GM19397 (cell line): ENCODE measurements at regions not wholly inside any gene's neighbourhood (a gene's known extent, or its start where the extent isn't known, plus 50 kb on each side); places are given as distances from the start of the nearest gene placed in this dataset.
"Not testable (repeated sequence)": the region's sequence is repeated elsewhere in the genome, so short reads cannot be mapped to it uniquely, and the experiment has no call there.

ENCODE experiments used
- ATAC-seq: cut with Tn5 transposase; IDR thresholded peaks from one replicate; pipeline ENCODE4 v1.9.1; 2021; ENCODE audit warnings: mild to moderate bottlenecking, moderate library complexity; ENCODE audit not compliant: unreplicated experiment

GRCh38 chr1:244291236-244292201 lies 160.2 kb downstream of the ADSS2 start:
- ATAC-seq: no peak

GRCh38 chr1:244294599-244295224 lies 157.0 kb downstream of the ADSS2 start:
- no peak for ATAC-seq

GRCh38 chr1:244296003-244296402 lies 155.7 kb downstream of the ADSS2 start:
- no peak for ATAC-seq

GRCh38 chr1:244296447-244296846 lies 155.3 kb downstream of the ADSS2 start:
- no peak for ATAC-seq

- no peak for ATAC-seq
Measured at GRCh38 chr1:244297087-244297486, 154.6 kb downstream of the ADSS2 start.

- no peak for ATAC-seq
Measured at GRCh38 chr1:244297616-244298015, 154.1 kb downstream of the ADSS2 start.

GRCh38 chr1:244300029-244300375 lies 151.7 kb downstream of the ADSS2 start:
- ATAC-seq: not testable (repeated sequence)

- no peak for ATAC-seq
Measured at GRCh38 chr1:244301595-244302130, 150.0 kb downstream of the ADSS2 start.

- ATAC-seq: no peak
Measured at GRCh38 chr1:244302876-244303609, 148.7 kb downstream of the ADSS2 start.

GRCh38 chr1:244303610-244303969 lies 148.1 kb downstream of the ADSS2 start:
- no peak for ATAC-seq

GRCh38 chr1:244304156-244304555 lies 147.6 kb downstream of the ADSS2 start:
- no peak for ATAC-seq

- ATAC-seq: no peak
Measured at GRCh38 chr1:244304656-244305055, 147.1 kb downstream of the ADSS2 start.

GRCh38 chr1:244305776-244306341 lies 145.8 kb downstream of the ADSS2 start:
- no peak for ATAC-seq

GRCh38 chr1:244306544-244306943 lies 145.2 kb downstream of the ADSS2 start:
- ATAC-seq: no peak

- not testable (repeated sequence) for ATAC-seq
Measured at GRCh38 chr1:244309191-244309590, 142.5 kb downstream of the ADSS2 start.

- no peak for ATAC-seq
Measured at GRCh38 chr1:244311784-244312532, 139.8 kb downstream of the ADSS2 start.

- no peak for ATAC-seq
Measured at GRCh38 chr1:244313346-244313745, 138.4 kb downstream of the ADSS2 start.

- ATAC-seq: no peak
Measured at GRCh38 chr1:244314921-244315559, 136.7 kb downstream of the ADSS2 start.

GRCh38 chr1:244315996-244316395 lies 135.7 kb downstream of the ADSS2 start:
- no peak for ATAC-seq

GRCh38 chr1:244316407-244316806 lies 135.3 kb downstream of the ADSS2 start:
- ATAC-seq: no peak
